ENCODE measurements at regions not wholly inside any gene's neighbourhood (a gene's known extent, or its start where the extent isn't known, plus 50 kb on each side); places are given as distances from the start of the nearest gene placed in this dataset.

DNA sequence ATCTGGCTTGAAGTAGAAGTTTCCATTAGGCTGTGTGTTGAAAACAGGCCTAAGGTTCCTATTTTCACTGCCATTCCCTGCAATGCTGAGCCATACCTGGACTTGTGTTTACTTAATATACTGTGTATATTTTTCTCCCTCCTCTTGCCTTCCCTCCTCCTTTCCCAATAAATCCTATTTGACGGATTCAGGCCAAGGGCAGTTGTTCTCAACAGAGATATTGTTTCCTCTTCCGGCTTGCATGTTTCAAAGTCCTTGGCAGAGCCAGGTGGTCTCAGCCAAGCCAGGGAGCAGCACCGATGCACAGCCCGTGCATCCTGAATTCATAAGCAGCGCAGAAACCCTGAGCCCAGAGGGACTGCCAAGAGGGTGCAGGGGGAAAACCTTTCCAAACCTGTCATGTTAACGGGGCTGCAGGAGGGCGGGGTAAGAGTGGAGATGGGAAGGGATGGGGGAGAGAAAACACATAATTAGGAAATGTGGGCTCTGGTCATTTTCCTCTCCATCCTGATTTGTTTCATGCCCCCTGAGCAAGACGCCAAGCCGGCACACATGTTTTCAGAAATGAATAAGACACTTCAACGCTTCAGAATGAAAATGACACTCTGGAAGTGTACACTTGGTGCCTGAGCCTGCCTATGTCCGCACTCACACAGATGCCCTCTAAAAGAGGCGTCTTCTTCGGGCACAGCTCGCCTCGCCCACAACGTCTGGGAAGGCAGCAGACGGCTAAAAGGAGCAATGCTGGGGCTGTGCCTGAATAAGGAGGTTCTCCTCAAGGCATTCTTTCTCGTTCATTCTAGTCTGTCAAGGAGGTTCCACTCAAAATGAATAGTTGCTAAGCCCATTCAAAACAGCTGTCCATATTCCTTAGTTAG, 149.3 kb upstream of the UBL3 start:
- TF ChIP-seq, protein P1, sequence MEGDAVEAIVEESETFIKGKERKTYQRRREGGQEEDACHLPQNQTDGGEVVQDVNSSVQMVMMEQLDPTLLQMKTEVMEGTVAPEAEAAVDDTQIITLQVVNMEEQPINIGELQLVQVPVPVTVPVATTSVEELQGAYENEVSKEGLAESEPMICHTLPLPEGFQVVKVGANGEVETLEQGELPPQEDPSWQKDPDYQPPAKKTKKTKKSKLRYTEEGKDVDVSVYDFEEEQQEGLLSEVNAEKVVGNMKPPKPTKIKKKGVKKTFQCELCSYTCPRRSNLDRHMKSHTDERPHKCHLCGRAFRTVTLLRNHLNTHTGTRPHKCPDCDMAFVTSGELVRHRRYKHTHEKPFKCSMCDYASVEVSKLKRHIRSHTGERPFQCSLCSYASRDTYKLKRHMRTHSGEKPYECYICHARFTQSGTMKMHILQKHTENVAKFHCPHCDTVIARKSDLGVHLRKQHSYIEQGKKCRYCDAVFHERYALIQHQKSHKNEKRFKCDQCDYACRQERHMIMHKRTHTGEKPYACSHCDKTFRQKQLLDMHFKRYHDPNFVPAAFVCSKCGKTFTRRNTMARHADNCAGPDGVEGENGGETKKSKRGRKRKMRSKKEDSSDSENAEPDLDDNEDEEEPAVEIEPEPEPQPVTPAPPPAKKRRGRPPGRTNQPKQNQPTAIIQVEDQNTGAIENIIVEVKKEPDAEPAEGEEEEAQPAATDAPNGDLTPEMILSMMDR (IDR thresholded peaks at IDR 0.05): no peak
- H3K36me3 Mint-ChIP-seq (ENCODE audit: unreplicated experiment): no peaks in the 10 kb centered on the region
- no peaks in the 10 kb centered on the region for H3K27me3 Mint-ChIP-seq (ENCODE audit: unreplicated experiment)
- H3K4me3 Mint-ChIP-seq (ENCODE audit: unreplicated experiment): no peak overlapping the region
- DNase-seq (ENCODE audit: extremely low spot score, unreplicated experiment): no peak
- no peaks in the 10 kb centered on the region for H3K9me3 Mint-ChIP-seq (ENCODE audit: unreplicated experiment)
- peaks cover 8% of the 10 kb centered on the region for H3K4me1 Mint-ChIP-seq (ENCODE audit: unreplicated experiment)
- H3K27ac Mint-ChIP-seq (ENCODE audit: unreplicated experiment): no peak overlapping the region

DNA sequence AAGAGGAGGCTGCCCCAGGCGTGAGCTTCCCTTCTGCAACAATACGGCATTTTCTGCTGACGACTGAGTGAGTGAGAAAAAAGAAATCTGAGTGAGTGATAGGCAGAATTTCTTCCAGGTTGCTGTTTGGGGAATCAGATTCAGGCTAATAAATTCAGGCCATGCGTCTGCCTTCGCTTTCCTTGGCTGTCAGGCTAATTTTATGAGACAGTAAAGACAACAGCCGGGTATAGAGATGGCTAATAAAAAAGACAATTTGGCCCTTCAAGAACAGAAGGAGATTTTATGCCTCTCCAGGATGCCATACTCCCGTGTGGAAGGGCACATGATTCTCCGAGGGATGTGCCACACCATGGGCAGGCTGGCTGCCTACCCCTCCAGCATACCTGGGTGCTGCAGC, 145.9 kb upstream of the UBL3 start:
- TF ChIP-seq, protein P1 (IDR thresholded peaks at IDR 0.05): no peak
- Mint-ChIP-seq H3K27me3 (ENCODE audit: unreplicated experiment) (no peaks in the 10 kb centered on the region), H3K4me3 (ENCODE audit: unreplicated experiment) (no peak overlapping the region), H3K4me1 (ENCODE audit: unreplicated experiment) (peaks cover 14% of the 10 kb centered on the region), H3K27ac (ENCODE audit: unreplicated experiment) (no peak overlapping the region), H3K9me3 (ENCODE audit: unreplicated experiment) (no peaks in the 10 kb centered on the region), H3K36me3 (ENCODE audit: unreplicated experiment) (no peaks in the 10 kb centered on the region)
- no peak for DNase-seq (ENCODE audit: extremely low spot score, unreplicated experiment)

GRCh38 chr13:29994911-29995595, 144.6 kb upstream of the UBL3 start:
- Mint-ChIP-seq H3K27me3 (ENCODE audit: unreplicated experiment) (no peaks in the 10 kb centered on the region), H3K27ac (ENCODE audit: unreplicated experiment) (no peak overlapping the region), H3K36me3 (ENCODE audit: unreplicated experiment) (no peaks in the 10 kb centered on the region), H3K9me3 (ENCODE audit: unreplicated experiment) (no peaks in the 10 kb centered on the region), H3K4me1 (ENCODE audit: unreplicated experiment) (peaks cover 18% of the 10 kb centered on the region), H3K4me3 (ENCODE audit: unreplicated experiment) (no peak overlapping the region)
- TF ChIP-seq, protein P1 (IDR thresholded peaks at IDR 0.05): no peak
- DNase-seq (ENCODE audit: extremely low spot score, unreplicated experiment): no peak

DNA sequence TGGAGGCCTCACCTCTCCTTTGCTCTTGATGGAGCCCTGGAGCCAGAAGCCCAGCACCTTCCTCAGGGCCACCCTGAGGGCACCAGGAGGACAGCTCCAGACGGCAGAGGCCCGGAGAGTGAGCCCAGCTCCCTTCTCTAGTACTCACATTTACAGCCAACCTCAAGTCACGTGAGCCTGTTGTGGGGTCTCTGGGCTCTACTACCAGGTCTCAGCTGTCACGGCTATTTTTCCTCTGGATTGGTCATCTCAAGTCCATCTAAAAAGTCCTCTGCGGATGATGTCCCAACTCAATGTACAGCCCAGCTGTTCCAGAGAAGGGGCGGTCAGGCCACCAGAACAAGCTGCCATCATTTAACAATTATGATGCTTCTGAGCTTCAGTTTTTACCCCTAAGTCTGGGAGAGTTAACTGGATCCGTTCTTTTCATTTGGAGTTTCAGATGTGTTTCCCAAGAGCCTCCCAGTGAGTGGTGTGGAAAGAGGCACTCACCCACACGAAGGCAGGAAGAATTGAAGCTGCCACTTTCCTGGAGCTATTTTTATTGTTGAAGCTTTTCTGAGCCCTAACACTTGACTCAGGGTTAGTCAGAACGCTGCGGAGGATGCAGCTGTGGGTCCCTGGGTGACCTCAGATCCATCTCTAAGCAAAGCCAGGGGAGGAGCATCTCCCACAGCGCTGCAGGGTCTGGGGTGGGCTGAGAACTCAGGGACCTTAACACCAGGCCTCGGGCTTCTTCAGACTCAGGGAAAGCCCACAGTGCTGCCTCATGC, 143.5 kb upstream of the UBL3 start:
- Mint-ChIP-seq H3K9me3 (ENCODE audit: unreplicated experiment) (no peaks in the 10 kb centered on the region), H3K4me3 (ENCODE audit: unreplicated experiment) (no peak overlapping the region), H3K4me1 (ENCODE audit: unreplicated experiment) (peaks cover 18% of the 10 kb centered on the region), H3K27ac (ENCODE audit: unreplicated experiment) (no peak overlapping the region), H3K27me3 (ENCODE audit: unreplicated experiment) (no peaks in the 10 kb centered on the region), H3K36me3 (ENCODE audit: unreplicated experiment) (no peaks in the 10 kb centered on the region)
- no peak for DNase-seq (ENCODE audit: extremely low spot score, unreplicated experiment)
- TF ChIP-seq, protein P1 (IDR thresholded peaks at IDR 0.05): no peak

All from osteocyte (in vitro differentiated cells).